K562 (cell line): ENCODE measurements at regions not wholly inside any gene's neighbourhood (a gene's known extent, or its start where the extent isn't known, plus 50 kb on each side); places are given as distances from the start of the nearest gene placed in this dataset.

Experiments used
- ATAC-seq: fragments of 200-7000 bp; cut with Tn5 transposase; 3 replicates; pipeline ENCODE4 v1.9.1; 2020; ENCODE audit warnings: moderate library complexity
- BruUV-seq: library from RNA; stranded (reverse); fragments of 400-500 nt; replicated peaks from 2 replicates; lab custom pipeline; 2021; lab: Mats Ljungman, UMichigan
- CTCF ChIA-PET: fragments of 300-600 bp; formaldehyde crosslinking; extraction: SDS; loops from one replicate; lab custom pipeline; 2021; ENCODE audit warnings: low intra/inter-chr PET ratio; lab: Yijun Ruan, JAX
- POLR2A ChIA-PET: fragments of 300-600, 350-650 bp; sonication (Branson Sonifier 250); formaldehyde crosslinking; extraction: SDS; loops from one replicate; lab custom pipeline; 2021; ENCODE audit warnings: antibody characterized with exemption, inconsistent platforms; lab: Yijun Ruan, JAX
- DNase-seq, 4 experiments: peaks; one replicate each; pipeline versions ENCODE4 v3.0.0 to v3.0.0-alpha.2; 2011 to 2018; ENCODE audit warnings: low spot score in 3 of 4, mixed read lengths in 3 of 4; ENCODE audit errors: extremely low read depth in 1 of 4
- FAIRE-seq: peaks from 2 replicates; lab custom pipeline; 2011; peaks lifted over from hg19 to GRCh38; lab: Jason Lieb, UNC
- H2AFZ ChIP-seq: 2 replicates; pipeline ENCODE4 v1.6.0; 2011; ENCODE audit warnings: low read depth, low read length, control low read depth, inconsistent platforms
- H3K27ac ChIP-seq: fragments of 200-600 bp; 3 replicates; pipeline ENCODE4 v1.8.0; 2011; ENCODE audit warnings: low read depth, mild to moderate bottlenecking, control low read depth, inconsistent platforms, low read length, moderate library complexity, mixed read lengths; ENCODE audit errors: extremely low read depth
- H3K27me3 ChIP-seq, 2 experiments: fragments of 300-600 bp in 1 of 2; 2 replicates in 1 of 2; 3 replicates in 1 of 2; pipeline versions ENCODE4 v1.6.0 to v1.8.0; 2011; ENCODE audit warnings: inconsistent platforms in 2 of 2, low read length in 2 of 2, mild to moderate bottlenecking in 1 of 2, mixed read lengths in 1 of 2, moderate library complexity in 1 of 2; ENCODE audit not compliant: control insufficient read depth in 2 of 2, insufficient read depth in 2 of 2
- H3K36me3 ChIP-seq: fragments of 300-600 bp; 3 replicates; pipeline ENCODE4 v1.8.0; 2011; ENCODE audit warnings: mild to moderate bottlenecking, low read length, inconsistent platforms; ENCODE audit not compliant: control insufficient read depth, insufficient read depth
- H3K4me1 ChIP-seq, 2 experiments: fragments of 200-600 bp in 1 of 2; replicated peaks in 1 of 2; 2 replicates in 1 of 2; 3 replicates in 1 of 2; pipeline versions ENCODE4 v1.5.1 to v1.8.0; 2011; ENCODE audit warnings: inconsistent platforms in 2 of 2, low read length in 2 of 2, mild to moderate bottlenecking in 1 of 2, mixed read lengths in 1 of 2, moderate library complexity in 1 of 2; ENCODE audit not compliant: control insufficient read depth in 2 of 2, insufficient read depth in 2 of 2
- H3K4me2 ChIP-seq: 2 replicates; pipeline ENCODE4 v1.6.1; 2011; ENCODE audit warnings: low read length, control low read depth, inconsistent platforms, mixed read lengths; ENCODE audit not compliant: insufficient read depth
- H3K4me3 ChIP-seq: fragments of 200-600 bp; sonication (generic), shearing (Covaris generic); 2 replicates; pipeline ENCODE4 v1.5.1; 2016; ENCODE audit warnings: control low read depth, inconsistent platforms
- H3K79me2 ChIP-seq: fragments of 200-600 bp; 3 replicates; pipeline ENCODE4 v1.8.0; 2011; ENCODE audit warnings: low read length, inconsistent platforms; ENCODE audit not compliant: control insufficient read depth, insufficient read depth
- H3K9ac ChIP-seq, 2 experiments: 2 replicates each; pipeline versions ENCODE4 v1.6.0 to v1.6.1; 2011; ENCODE audit warnings: low read depth in 2 of 2, low read length in 2 of 2, control low read depth in 1 of 2, inconsistent platforms in 1 of 2, mild to moderate bottlenecking in 1 of 2, mixed read lengths in 1 of 2; ENCODE audit not compliant: insufficient read depth in 1 of 2
- H3K9me1 ChIP-seq: one replicate; pipeline ENCODE4 v1.6.0; 2011; ENCODE audit warnings: inconsistent platforms, mild to moderate bottlenecking, low read length, moderate library complexity; ENCODE audit not compliant: control insufficient read depth, insufficient read depth
- H3K9me3 ChIP-seq: replicated peaks from 2 replicates; pipeline ENCODE4 v1.5.1; 2011; ENCODE audit warnings: low read depth, low read length, inconsistent platforms; ENCODE audit not compliant: control insufficient read depth, insufficient read depth
- H4K20me1 ChIP-seq: replicated peaks from 2 replicates; pipeline ENCODE4 v1.6.1; 2011; ENCODE audit warnings: low read length, inconsistent platforms, mixed read lengths; ENCODE audit not compliant: control insufficient read depth, insufficient read depth
- CCAR2 ChIP-seq: fragments of 200-400 bp; formaldehyde crosslinking; IDR thresholded peaks from 2 replicates; pipeline ENCODE4 v1.6.1; 2017; ENCODE audit warnings: mild to moderate bottlenecking, low read depth, low read length
- FOXK1 ChIP-seq: sonication (generic); formaldehyde crosslinking; IDR thresholded peaks from 2 replicates; pipeline ENCODE4 v1.8.0; 2022; ENCODE audit warnings: missing genetic modification reagents, mild to moderate bottlenecking, borderline replicate concordance
- HSF4 ChIP-seq: fragments of 250-450 bp; sonication (Bioruptor Pico); IDR thresholded peaks from 2 replicates; pipeline ENCODE4 v2.1.2; 2022; ENCODE audit warnings: mild to moderate bottlenecking, moderate library complexity, borderline replicate concordance
- JUNB ChIP-seq: fragments of 450-650 bp; formaldehyde crosslinking; conservative IDR thresholded peaks from 2 replicates; pipeline ENCODE4 v1.4.0; 2020; ENCODE audit warnings: mild to moderate bottlenecking
- NR3C1 ChIP-seq: sonication (generic); formaldehyde crosslinking; IDR thresholded peaks from 2 replicates; pipeline ENCODE4 v1.8.1; 2022; ENCODE audit warnings: missing genetic modification reagents
- PHB ChIP-seq: fragments of 250-450 bp; sonication (Bioruptor Pico); IDR thresholded peaks from 2 replicates; pipeline ENCODE4 v1.5.0; 2021
- POU5F1 ChIP-seq: fragments of 150-350 bp; IDR thresholded peaks from 2 replicates; pipeline ENCODE4 v1.6.1; 2014; ENCODE audit warnings: borderline replicate concordance, low read length, low read depth, mild to moderate bottlenecking; ENCODE audit not compliant: partially characterized antibody
- SFPQ ChIP-seq: fragments of 200-400 bp; formaldehyde crosslinking; IDR thresholded peaks from 2 replicates; pipeline ENCODE4 v1.6.1; 2017; ENCODE audit warnings: mild to moderate bottlenecking, low read depth, low read length, moderate library complexity
- USF1 ChIP-seq: sonication (generic); formaldehyde crosslinking; IDR thresholded peaks from 2 replicates; pipeline ENCODE4 v1.9.0; 2022; ENCODE audit warnings: mild to moderate bottlenecking, missing genetic modification reagents
- ZNF655 ChIP-seq: fragments of 250-450 bp; sonication (Bioruptor Pico); IDR thresholded peaks from 2 replicates; pipeline ENCODE4 v1.5.0; 2021
- ZNF79 ChIP-seq: fragments of 250-450 bp; sonication (Bioruptor Pico); IDR thresholded peaks from 2 replicates; pipeline ENCODE4 v1.4.0; 2020; ENCODE audit warnings: low read depth, mild to moderate bottlenecking, moderate library complexity
- WGBS: fragments of 100-300 bp; shearing (Covaris generic); methylation state at CpG from one replicate; pipeline ENCODE4 v1.1.6; 2016; ENCODE audit warnings: low coverage, mixed read lengths; ENCODE audit not compliant: insufficient coverage; ENCODE audit errors: missing lambda C conversion rate; 5-methylcytosine and 5-hydroxymethylcytosine counted together
- in situ Hi-C: fragments of 300-500 bp; cut with MboI; formaldehyde crosslinking; loops from 4 replicates; pipeline ENCODE4 v1.15.0; 2018; ENCODE audit warnings: inconsistent platforms, mixed read lengths
- intact Hi-C: fragments of 100-400 bp; cut with micrococcal nuclease; formaldehyde crosslinking; loops from 2 replicates; pipeline ENCODE4 v1.14.2; 2022

GRCh38 chr20:39123185-39123557, 161.0 kb downstream of the DHX35 start:
- Histone ChIP-seq H3K27ac (no peak overlapping the region), H3K4me2 (no peak overlapping the region), H3K4me3 (no peak overlapping the region), H2AFZ (no peak overlapping the region), H3K9ac (no peak overlapping the region), H3K9me3 (no peaks in the 10 kb centered on the region), H3K27me3 (peaks cover 0 to 13% of the 10 kb centered on the region in 2 experiments; a peak in 2 of 5 replicates), H3K9me1 (no peaks in the 10 kb centered on the region), H4K20me1 (no peaks in the 10 kb centered on the region), H3K36me3 (no peaks in the 10 kb centered on the region), H3K4me1 (no peaks in the 10 kb centered on the region), H3K79me2 (no peaks in the 10 kb centered on the region)
- 0% methylated on average over 3 of the region's 3 CpGs for whole genome bisulfite sequencing
- DNase-seq, result no peak
- CTCF ChIA-PET, result no interaction called here
- in situ Hi-C loops, result no loop called here
- POLR2A ChIA-PET, result interaction anchor here (1.1 kb wide), 1 partner anchor 17 kb away, joined by 3 read pairs; no protein-coding TSS in a partner anchor
- no TSS peak for BruUV-seq
- FAIRE-seq, result no peak
- TF ChIP-seq CCAR2, result no peak
- no peak for TF ChIP-seq JUNB (CRISPR knock-in tag)
- TF ChIP-seq FOXK1 (CRISPR knock-in tag), result no peak
- TF ChIP-seq ZNF79 (CRISPR knock-in tag), result no peak
- ATAC-seq, result no peak
- intact Hi-C loops, result no loop called here

- H3K4me1 ChIP-seq, result no peaks in the 10 kb centered on the region
- no peak overlapping the region for H3K27ac ChIP-seq
- peaks cover 0 to 13% of the 10 kb centered on the region in 2 experiments; a peak in 2 of 5 replicates for H3K27me3 ChIP-seq
- H2AFZ ChIP-seq, result no peak overlapping the region
- no peaks in the 10 kb centered on the region for H3K9me3 ChIP-seq
- H3K9ac ChIP-seq, result no peak overlapping the region
- H3K4me3 ChIP-seq, result no peak overlapping the region
- ATAC-seq, result no peak
- H3K79me2 ChIP-seq, result no peaks in the 10 kb centered on the region
- CTCF ChIA-PET, result no interaction called here
- no peak for FAIRE-seq
- POLR2A ChIA-PET, result no interaction called here
- DNase-seq, result no peak
- intact Hi-C loops (no loop called here), in situ Hi-C loops (no loop called here)
- BruUV-seq, result no TSS peak
- H4K20me1 ChIP-seq, result no peaks in the 10 kb centered on the region; the same call in 1 of the 2 replicates
- no peaks in the 10 kb centered on the region for H3K9me1 ChIP-seq
- no peaks in the 10 kb centered on the region for H3K36me3 ChIP-seq
- H3K4me2 ChIP-seq, result no peak overlapping the region
- TF ChIP-seq NR3C1 (no peak), SFPQ (no peak), PHB (CRISPR knock-in tag) (no peak), ZNF655 (CRISPR knock-in tag) (no peak), USF1 (CRISPR knock-in tag) (no peak), HSF4 (CRISPR knock-in tag) (no peak), POU5F1 (no peak)
These were observed 155.3 kb downstream of the DHX35 start for GRCh38 chr20:39117491-39117890.
